Adrenal gland (tissue), 5 donors: ENCODE measurements at regions not wholly inside any gene's neighbourhood (a gene's known extent, or its start where the extent isn't known, plus 50 kb on each side); places are given as distances from the start of the nearest gene placed in this dataset.

Source experiments
- CTCF ChIP-seq, 6 experiments: fragments of 450-650 bp in 4 of 6; fragments of 200-600 bp in 2 of 6; sonication (generic) in 1 of 6; IDR thresholded peaks; 1 replicate in 5 of 6; 2 replicates in 1 of 6; pipeline versions ENCODE4 v1.5.1 to v1.8.0; 2016 to 2021; ENCODE audit warnings: antibody characterized with exemption in 6 of 6, mild to moderate bottlenecking in 2 of 6, moderate library complexity in 1 of 6
- POLR2A ChIP-seq, 2 donors: fragments of 450-650 bp; IDR thresholded peaks; one replicate each; pipeline ENCODE4 v1.6.1; 2017; ENCODE audit warnings: antibody characterized with exemption in 2 of 2, mild to moderate bottlenecking in 2 of 2, moderate library complexity in 1 of 2
- donor health status: DM: no; HTN: no; CAD: no.

- TF ChIP-seq CTCF (IDR thresholded peaks at IDR 0.05) (no peak), POLR2A (IDR thresholded peaks at IDR 0.05) (no peak)
Measured at GRCh38 chr12:67573566-67573965, 75.0 kb upstream of the DYRK2 start.
